Activated CD4-positive, CD25-positive, alpha-beta regulatory T cell treated with anti-CD3 and anti-CD28 coated beads, Interleukin-2, amount 50 U/mL, for 24 hours (primary cell): ENCODE measurements at regions not wholly inside any gene's neighbourhood (a gene's known extent, or its start where the extent isn't known, plus 50 kb on each side); places are given as distances from the start of the nearest gene placed in this dataset.

Experiments used
- ATAC-seq, 2 donors: fragments of 150-1000 bp; cut with Tn5 transposase; one replicate each; pipeline ENCODE4 v1.10.0; 2021; ENCODE audit warnings: mild to moderate bottlenecking in 1 of 2, moderate library complexity in 1 of 2

GRCh38 chr2:220178991-220179695, 551.7 kb downstream of the SLC4A3 start:
- ATAC-seq: no peak

- ATAC-seq: no peak
These were observed 553.7 kb downstream of the SLC4A3 start for GRCh38 chr2:220181165-220181564.

- ATAC-seq: no peak
These were observed 555.4 kb downstream of the SLC4A3 start for GRCh38 chr2:220182790-220183189.

GRCh38 chr2:220185766-220186305, 558.4 kb downstream of the SLC4A3 start:
- no peak for ATAC-seq

- no peak for ATAC-seq
These were observed 560.6 kb downstream of the SLC4A3 start for GRCh38 chr2:220188031-220188430.

GRCh38 chr2:220191031-220191430, 563.6 kb downstream of the SLC4A3 start:
- no peak for ATAC-seq

- ATAC-seq: no peak
These were observed 564.3 kb downstream of the SLC4A3 start for GRCh38 chr2:220191737-220192136.

GRCh38 chr2:220192994-220193753, 565.7 kb downstream of the SLC4A3 start:
- ATAC-seq: no peak

- ATAC-seq: no peak
These were observed 567.5 kb downstream of the SLC4A3 start for GRCh38 chr2:220194630-220195584.

- ATAC-seq: no peak
These were observed 571.5 kb downstream of the SLC4A3 start for GRCh38 chr2:220198896-220199295.

GRCh38 chr2:220202066-220202465, 574.6 kb downstream of the SLC4A3 start:
- ATAC-seq: no peak

GRCh38 chr2:220209093-220209492, 581.7 kb downstream of the SLC4A3 start:
- no peak for ATAC-seq

- ATAC-seq: no peak
These were observed 582.3 kb downstream of the SLC4A3 start for GRCh38 chr2:220209751-220210150.

- ATAC-seq: no peak
These were observed 585.1 kb downstream of the SLC4A3 start for GRCh38 chr2:220212296-220213080.

GRCh38 chr2:220215785-220216184, 588.4 kb downstream of the SLC4A3 start:
- no peak for ATAC-seq

GRCh38 chr2:220219371-220219770, 591.9 kb downstream of the SLC4A3 start:
- ATAC-seq: no peak

GRCh38 chr2:220220009-220220408, 592.6 kb downstream of the SLC4A3 start:
- ATAC-seq: no peak

GRCh38 chr2:220221992-220222391, 594.6 kb downstream of the SLC4A3 start:
- no peak for ATAC-seq

- ATAC-seq: no peak
These were observed 597.5 kb downstream of the SLC4A3 start for GRCh38 chr2:220224691-220225543.

- ATAC-seq: no peak
These were observed 598.6 kb downstream of the SLC4A3 start for GRCh38 chr2:220226076-220226475.

GRCh38 chr2:220226546-220226945, 599.1 kb downstream of the SLC4A3 start:
- ATAC-seq: no peak
